ENCODE measurements at regions not wholly inside any gene's neighbourhood (a gene's known extent, or its start where the extent isn't known, plus 50 kb on each side); places are given as distances from the start of the nearest gene placed in this dataset.

GRCh38 chr1:87250336-87250735 lies 78.3 kb upstream of the LMO4 start:
- TF ChIP-seq CTCF (conservative IDR thresholded peaks at IDR 0.05 in 1 of 2, IDR thresholded peaks at IDR 0.05 in 1 of 2; ENCODE audit: extremely low read depth in 1 of 2, insufficient read depth in 1 of 2, low read depth in 1 of 2, low read length in 2 of 2) (no peak), EZH2 (IDR thresholded peaks at IDR 0.05; ENCODE audit: borderline replicate concordance, low read length) (no peak)
